Neural cell (in vitro differentiated cells): ENCODE measurements at regions not wholly inside any gene's neighbourhood (a gene's known extent, or its start where the extent isn't known, plus 50 kb on each side); places are given as distances from the start of the nearest gene placed in this dataset.

Source experiments
- CTCF ChIP-seq: fragments of 450-650 bp; IDR thresholded peaks from 2 replicates; pipeline ENCODE4 v1.5.1; 2014; ENCODE audit warnings: antibody characterized with exemption, mild to moderate bottlenecking, moderate library complexity; ENCODE audit not compliant: poor library complexity, severe bottlenecking
- EP300 ChIP-seq: fragments of 450-650 bp; conservative IDR thresholded peaks from 2 replicates; pipeline ENCODE4 v1.6.1; 2014; ENCODE audit warnings: antibody characterized with exemption, mild to moderate bottlenecking, moderate library complexity; ENCODE audit not compliant: poor library complexity, severe bottlenecking
- EZH2 ChIP-seq: fragments of 200-600, 300-800 bp; shearing (Covaris generic), sonication (generic); IDR thresholded peaks from 2 replicates; pipeline ENCODE4 v1.6.1; 2014; ENCODE audit warnings: antibody characterized with exemption, low read length, borderline replicate concordance, mild to moderate bottlenecking; ENCODE audit not compliant: insufficient read depth, poor library complexity, severe bottlenecking
- POLR2AphosphoS5 ChIP-seq: IDR thresholded peaks from 2 replicates; pipeline ENCODE4 v1.6.1; 2012
- TAF1 ChIP-seq: IDR thresholded peaks from 2 replicates; pipeline ENCODE4 v1.6.1; 2012; ENCODE audit warnings: low read depth
- TF ChIP-seq, protein P1 (sequence below): IDR thresholded peaks from 2 replicates; pipeline ENCODE4 v1.6.1; 2012; ENCODE audit warnings: borderline replicate concordance

- TF ChIP-seq, protein P1, sequence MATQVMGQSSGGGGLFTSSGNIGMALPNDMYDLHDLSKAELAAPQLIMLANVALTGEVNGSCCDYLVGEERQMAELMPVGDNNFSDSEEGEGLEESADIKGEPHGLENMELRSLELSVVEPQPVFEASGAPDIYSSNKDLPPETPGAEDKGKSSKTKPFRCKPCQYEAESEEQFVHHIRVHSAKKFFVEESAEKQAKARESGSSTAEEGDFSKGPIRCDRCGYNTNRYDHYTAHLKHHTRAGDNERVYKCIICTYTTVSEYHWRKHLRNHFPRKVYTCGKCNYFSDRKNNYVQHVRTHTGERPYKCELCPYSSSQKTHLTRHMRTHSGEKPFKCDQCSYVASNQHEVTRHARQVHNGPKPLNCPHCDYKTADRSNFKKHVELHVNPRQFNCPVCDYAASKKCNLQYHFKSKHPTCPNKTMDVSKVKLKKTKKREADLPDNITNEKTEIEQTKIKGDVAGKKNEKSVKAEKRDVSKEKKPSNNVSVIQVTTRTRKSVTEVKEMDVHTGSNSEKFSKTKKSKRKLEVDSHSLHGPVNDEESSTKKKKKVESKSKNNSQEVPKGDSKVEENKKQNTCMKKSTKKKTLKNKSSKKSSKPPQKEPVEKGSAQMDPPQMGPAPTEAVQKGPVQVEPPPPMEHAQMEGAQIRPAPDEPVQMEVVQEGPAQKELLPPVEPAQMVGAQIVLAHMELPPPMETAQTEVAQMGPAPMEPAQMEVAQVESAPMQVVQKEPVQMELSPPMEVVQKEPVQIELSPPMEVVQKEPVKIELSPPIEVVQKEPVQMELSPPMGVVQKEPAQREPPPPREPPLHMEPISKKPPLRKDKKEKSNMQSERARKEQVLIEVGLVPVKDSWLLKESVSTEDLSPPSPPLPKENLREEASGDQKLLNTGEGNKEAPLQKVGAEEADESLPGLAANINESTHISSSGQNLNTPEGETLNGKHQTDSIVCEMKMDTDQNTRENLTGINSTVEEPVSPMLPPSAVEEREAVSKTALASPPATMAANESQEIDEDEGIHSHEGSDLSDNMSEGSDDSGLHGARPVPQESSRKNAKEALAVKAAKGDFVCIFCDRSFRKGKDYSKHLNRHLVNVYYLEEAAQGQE = peak; percentile 29
- TF ChIP-seq CTCF = no peak
- TF ChIP-seq EZH2 = no peak
- no peak for TF ChIP-seq TAF1
- TF ChIP-seq POLR2AphosphoS5 = peak; percentile 33
- peak; percentile 81 for TF ChIP-seq EP300
These were observed 821.9 kb downstream of the TDRD15 start for GRCh38 chr2:21945658-21946057.
